Astrocyte (in vitro differentiated cells and primary cell): ENCODE measurements at regions not wholly inside any gene's neighbourhood (a gene's known extent, or its start where the extent isn't known, plus 50 kb on each side); places are given as distances from the start of the nearest gene placed in this dataset.

Experiments
- DNase-seq: peaks from one replicate; pipeline ENCODE4 v3.0.0-alpha.2; 2010; ENCODE audit warnings: low read depth
- FAIRE-seq: peaks from 2 replicates; lab custom pipeline; 2011; peaks lifted over from hg19 to GRCh38; lab: Jason Lieb, UNC
- H2AFZ ChIP-seq: 2 replicates; pipeline ENCODE4 v1.6.0; 2012; ENCODE audit warnings: low read depth, low read length, inconsistent platforms
- H3K27ac ChIP-seq: 2 replicates; pipeline ENCODE4 v1.5.1; 2011; ENCODE audit warnings: low read depth, low read length, inconsistent platforms
- H3K27me3 ChIP-seq: 2 replicates; pipeline ENCODE4 v1.6.0; 2011; ENCODE audit warnings: low read length, inconsistent platforms; ENCODE audit not compliant: insufficient read depth
- H3K36me3 ChIP-seq: 2 replicates; pipeline ENCODE4 v1.5.1; 2011; ENCODE audit warnings: low read length, inconsistent platforms; ENCODE audit not compliant: insufficient read depth
- H3K4me1 ChIP-seq: 2 replicates; pipeline ENCODE4 v1.5.1; 2011; ENCODE audit warnings: low read length, inconsistent platforms; ENCODE audit not compliant: insufficient read depth
- H3K4me2 ChIP-seq: 2 replicates; pipeline ENCODE4 v1.6.0; 2012; ENCODE audit warnings: low read length, inconsistent platforms
- H3K4me3 ChIP-seq: 2 replicates; pipeline ENCODE4 v1.5.1; 2011; ENCODE audit warnings: low read depth, mild to moderate bottlenecking, low read length, inconsistent platforms; ENCODE audit not compliant: insufficient read depth
- H3K79me2 ChIP-seq: 2 replicates; pipeline ENCODE4 v1.6.0; 2012; ENCODE audit warnings: mild to moderate bottlenecking, low read length, inconsistent platforms; ENCODE audit not compliant: insufficient read depth
- H3K9ac ChIP-seq: 2 replicates; pipeline ENCODE4 v1.6.0; 2012; ENCODE audit warnings: mild to moderate bottlenecking, low read length, inconsistent platforms
- H3K9me3 ChIP-seq: 2 replicates; pipeline ENCODE4 v1.5.1; 2012; ENCODE audit warnings: low read depth, mild to moderate bottlenecking, low read length, inconsistent platforms; ENCODE audit not compliant: insufficient read depth
- H4K20me1 ChIP-seq: 2 replicates; pipeline ENCODE4 v1.6.0; 2012; ENCODE audit warnings: low read length, inconsistent platforms; ENCODE audit not compliant: insufficient read depth
- H3K27ac Mint-ChIP-seq: one replicate; pipeline ENCODE4 v1.8.0; 2021; ENCODE audit warnings: mild to moderate bottlenecking, mixed read lengths; ENCODE audit not compliant: unreplicated experiment
- H3K27me3 Mint-ChIP-seq: one replicate; pipeline ENCODE4 v1.8.0; 2021; ENCODE audit warnings: low read depth, mixed read lengths; ENCODE audit not compliant: unreplicated experiment
- H3K36me3 Mint-ChIP-seq: one replicate; pipeline ENCODE4 v1.8.0; 2021; ENCODE audit warnings: low read depth, mixed read lengths; ENCODE audit not compliant: unreplicated experiment
- H3K4me1 Mint-ChIP-seq: one replicate; pipeline ENCODE4 v1.8.0; 2021; ENCODE audit warnings: low read depth, mixed read lengths; ENCODE audit not compliant: unreplicated experiment
- H3K4me3 Mint-ChIP-seq: one replicate; pipeline ENCODE4 v1.8.0; 2021; ENCODE audit warnings: mild to moderate bottlenecking, moderate library complexity, mixed read lengths; ENCODE audit not compliant: unreplicated experiment
- H3K9me3 Mint-ChIP-seq: one replicate; pipeline ENCODE4 v1.8.0; 2021; ENCODE audit warnings: mild to moderate bottlenecking, mixed read lengths; ENCODE audit not compliant: unreplicated experiment
- CTCF ChIP-seq: IDR thresholded peaks from 2 replicates; pipeline ENCODE4 v1.5.1; 2011; ENCODE audit warnings: low read depth, mild to moderate bottlenecking, inconsistent platforms, low read length, moderate library complexity; ENCODE audit not compliant: insufficient read depth
- EZH2 ChIP-seq: IDR thresholded peaks from 2 replicates; pipeline ENCODE4 v1.6.1; 2012; ENCODE audit warnings: mild to moderate bottlenecking, low read length, inconsistent platforms; ENCODE audit not compliant: insufficient read depth

GRCh38 chr1:193658691-193659090, 472.3 kb upstream of the B3GALT2 start:
- no peak for TF ChIP-seq CTCF
- no peak for TF ChIP-seq EZH2
- no peaks in the 10 kb centered on the region for H3K36me3 ChIP-seq
- H3K9me3 ChIP-seq = peaks cover 2% of the 10 kb centered on the region
- Mint-ChIP-seq H3K27me3 (no peaks in the 10 kb centered on the region), H3K36me3 (no peaks in the 10 kb centered on the region), H3K4me1 (no peaks in the 10 kb centered on the region), H3K9me3 (peaks cover 15% of the 10 kb centered on the region), H3K27ac (no peak overlapping the region), H3K4me3 (no peak overlapping the region)
- H3K9ac ChIP-seq = no peak overlapping the region
- H3K79me2 ChIP-seq = no peaks in the 10 kb centered on the region
- no peaks in the 10 kb centered on the region for H4K20me1 ChIP-seq
- FAIRE-seq (no peak), DNase-seq (no peak)
- no peaks in the 10 kb centered on the region for H3K27me3 ChIP-seq
- H3K27ac ChIP-seq = no peak overlapping the region
- no peak overlapping the region for H3K4me2 ChIP-seq
- no peak overlapping the region for H3K4me3 ChIP-seq
- no peak overlapping the region for H2AFZ ChIP-seq
- H3K4me1 ChIP-seq = no peaks in the 10 kb centered on the region

- Histone ChIP-seq H2AFZ (no peak overlapping the region), H3K79me2 (no peaks in the 10 kb centered on the region), H3K4me1 (no peaks in the 10 kb centered on the region), H3K27me3 (no peaks in the 10 kb centered on the region), H3K27ac (no peak overlapping the region), H3K9ac (no peak overlapping the region), H4K20me1 (no peaks in the 10 kb centered on the region), H3K9me3 (peaks cover 2% of the 10 kb centered on the region), H3K4me3 (no peak overlapping the region), H3K4me2 (no peak overlapping the region), H3K36me3 (no peaks in the 10 kb centered on the region)
- no peaks in the 10 kb centered on the region for H3K4me1 Mint-ChIP-seq
- TF ChIP-seq EZH2 (no peak), CTCF (no peak)
- H3K9me3 Mint-ChIP-seq = peaks cover 15% of the 10 kb centered on the region
- H3K27ac Mint-ChIP-seq = no peak overlapping the region
- no peak overlapping the region for H3K4me3 Mint-ChIP-seq
- no peaks in the 10 kb centered on the region for H3K36me3 Mint-ChIP-seq
- no peaks in the 10 kb centered on the region for H3K27me3 Mint-ChIP-seq
- DNase-seq (no peak), FAIRE-seq (no peak)
These were observed 471.7 kb upstream of the B3GALT2 start for GRCh38 chr1:193658081-193658480.

- Histone ChIP-seq H3K27me3 (no peaks in the 10 kb centered on the region), H3K4me1 (no peaks in the 10 kb centered on the region), H4K20me1 (no peaks in the 10 kb centered on the region), H2AFZ (no peak overlapping the region), H3K79me2 (no peaks in the 10 kb centered on the region), H3K27ac (no peak overlapping the region), H3K9ac (no peak overlapping the region), H3K4me3 (no peak overlapping the region), H3K36me3 (no peaks in the 10 kb centered on the region), H3K9me3 (peaks cover 2% of the 10 kb centered on the region), H3K4me2 (no peak overlapping the region)
- Mint-ChIP-seq H3K4me1 (no peaks in the 10 kb centered on the region), H3K27ac (no peak overlapping the region), H3K9me3 (peaks cover 15% of the 10 kb centered on the region), H3K27me3 (no peaks in the 10 kb centered on the region), H3K36me3 (no peaks in the 10 kb centered on the region), H3K4me3 (no peak overlapping the region)
- FAIRE-seq = no peak
- DNase-seq = no peak
- TF ChIP-seq EZH2 (no peak), CTCF (no peak)
These were observed 471.1 kb upstream of the B3GALT2 start for GRCh38 chr1:193657552-193657951.
